ENCODE measurements at regions not wholly inside any gene's neighbourhood (a gene's known extent, or its start where the extent isn't known, plus 50 kb on each side); places are given as distances from the start of the nearest gene placed in this dataset.

- no peak for DNase-seq (ENCODE audit: low read depth)
- TF ChIP-seq, protein P1, sequence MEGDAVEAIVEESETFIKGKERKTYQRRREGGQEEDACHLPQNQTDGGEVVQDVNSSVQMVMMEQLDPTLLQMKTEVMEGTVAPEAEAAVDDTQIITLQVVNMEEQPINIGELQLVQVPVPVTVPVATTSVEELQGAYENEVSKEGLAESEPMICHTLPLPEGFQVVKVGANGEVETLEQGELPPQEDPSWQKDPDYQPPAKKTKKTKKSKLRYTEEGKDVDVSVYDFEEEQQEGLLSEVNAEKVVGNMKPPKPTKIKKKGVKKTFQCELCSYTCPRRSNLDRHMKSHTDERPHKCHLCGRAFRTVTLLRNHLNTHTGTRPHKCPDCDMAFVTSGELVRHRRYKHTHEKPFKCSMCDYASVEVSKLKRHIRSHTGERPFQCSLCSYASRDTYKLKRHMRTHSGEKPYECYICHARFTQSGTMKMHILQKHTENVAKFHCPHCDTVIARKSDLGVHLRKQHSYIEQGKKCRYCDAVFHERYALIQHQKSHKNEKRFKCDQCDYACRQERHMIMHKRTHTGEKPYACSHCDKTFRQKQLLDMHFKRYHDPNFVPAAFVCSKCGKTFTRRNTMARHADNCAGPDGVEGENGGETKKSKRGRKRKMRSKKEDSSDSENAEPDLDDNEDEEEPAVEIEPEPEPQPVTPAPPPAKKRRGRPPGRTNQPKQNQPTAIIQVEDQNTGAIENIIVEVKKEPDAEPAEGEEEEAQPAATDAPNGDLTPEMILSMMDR (IDR thresholded peaks at IDR 0.05; ENCODE audit: insufficient read depth, low read length) = no peak
Measured at GRCh38 chr16:85413691-85414663, 199.1 kb upstream of the GSE1 start.

GRCh38 chr16:85415196-85416090, 197.7 kb upstream of the GSE1 start:
- H3K4me3 ChIP-seq (ENCODE audit: low read depth, low read length) = no peak overlapping the region
- DNase-seq (ENCODE audit: low read depth) = no peak
- TF ChIP-seq, protein P1 (IDR thresholded peaks at IDR 0.05; ENCODE audit: insufficient read depth, low read length) = no peak

More at GRCh38 chr16:85413691-85414663, 199.1 kb upstream of the GSE1 start:
- H3K4me3 ChIP-seq (ENCODE audit: low read depth, low read length) = no peak overlapping the region

GRCh38 chr16:85416228-85417109, 196.7 kb upstream of the GSE1 start:
- H3K4me3 ChIP-seq (ENCODE audit: low read depth, low read length) = no peak overlapping the region
- TF ChIP-seq, protein P1 (IDR thresholded peaks at IDR 0.05; ENCODE audit: insufficient read depth, low read length) = peak; percentile 67
- peak; percentile 30 for DNase-seq (ENCODE audit: low read depth)

DNA sequence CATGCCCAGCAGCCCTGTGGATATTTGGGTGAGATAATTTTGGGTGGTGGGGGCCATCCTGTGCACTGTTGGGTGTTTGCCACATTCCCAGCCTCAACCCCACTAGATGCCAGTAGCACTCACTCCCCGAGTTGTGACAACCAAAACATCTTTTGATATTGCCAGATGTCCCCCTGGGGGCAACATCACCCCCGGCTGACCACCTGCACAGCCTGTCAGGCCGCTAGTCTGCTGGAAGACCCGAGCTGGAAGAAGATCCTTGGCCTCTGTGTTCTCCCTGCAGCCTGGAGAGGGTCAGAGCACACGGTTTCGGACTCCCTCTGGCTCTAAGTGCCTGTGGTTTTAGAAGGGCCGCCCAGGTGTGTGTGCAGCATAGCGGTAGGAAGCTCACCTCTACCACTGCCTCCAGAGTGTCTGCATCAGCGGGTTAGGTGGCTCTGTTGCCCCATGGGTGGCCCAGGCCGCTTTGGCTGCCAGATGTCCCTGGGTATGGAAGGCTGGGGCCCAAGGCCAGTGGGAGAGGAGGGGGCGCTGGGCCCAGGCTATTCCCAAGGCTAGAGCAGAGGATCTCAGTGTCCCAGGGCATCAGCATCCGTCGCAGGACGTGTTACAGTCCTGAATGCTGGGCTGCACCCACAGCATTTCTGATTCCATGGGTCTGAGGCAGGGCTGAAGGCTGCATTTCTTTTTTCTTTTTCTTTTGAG, 195.8 kb upstream of the GSE1 start:
- TF ChIP-seq, protein P1 (IDR thresholded peaks at IDR 0.05; ENCODE audit: insufficient read depth, low read length) = no peak
- no peak overlapping the region for H3K4me3 ChIP-seq (ENCODE audit: low read depth, low read length)
- no peak for DNase-seq (ENCODE audit: low read depth)

DNA sequence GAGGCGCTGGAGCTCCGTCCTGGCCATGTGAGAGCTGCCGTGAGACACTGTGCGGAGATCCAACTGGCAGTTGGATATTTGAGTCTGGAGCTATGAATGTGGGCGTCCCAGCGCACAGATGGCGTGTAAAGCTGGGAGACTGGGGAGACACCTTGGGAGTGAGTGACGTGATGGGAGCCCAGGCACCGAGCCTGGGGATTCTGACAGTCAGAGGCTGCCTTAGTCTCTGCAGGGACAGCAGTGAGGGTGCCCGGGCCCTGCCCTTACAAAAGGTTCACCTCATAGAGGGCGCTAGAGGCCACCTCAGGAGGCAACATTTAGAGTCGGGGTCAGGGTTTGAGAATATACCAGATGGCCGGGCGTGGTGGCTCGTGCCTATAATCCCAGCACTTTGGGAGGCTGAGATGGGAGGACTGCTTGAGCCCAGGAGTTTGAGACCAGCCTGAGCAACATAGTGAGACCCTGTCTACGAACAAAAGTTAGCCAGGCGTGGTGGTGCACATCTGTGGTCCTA, 194.1 kb upstream of the GSE1 start:
- TF ChIP-seq, protein P1 (IDR thresholded peaks at IDR 0.05; ENCODE audit: insufficient read depth, low read length) = no peak
- H3K4me3 ChIP-seq (ENCODE audit: low read depth, low read length) = no peak overlapping the region
- no peak for DNase-seq (ENCODE audit: low read depth)

Data from fibroblast of the aortic adventitia (primary cell).